ENCODE measurements at regions not wholly inside any gene's neighbourhood (a gene's known extent, or its start where the extent isn't known, plus 50 kb on each side); places are given as distances from the start of the nearest gene placed in this dataset.

DNA sequence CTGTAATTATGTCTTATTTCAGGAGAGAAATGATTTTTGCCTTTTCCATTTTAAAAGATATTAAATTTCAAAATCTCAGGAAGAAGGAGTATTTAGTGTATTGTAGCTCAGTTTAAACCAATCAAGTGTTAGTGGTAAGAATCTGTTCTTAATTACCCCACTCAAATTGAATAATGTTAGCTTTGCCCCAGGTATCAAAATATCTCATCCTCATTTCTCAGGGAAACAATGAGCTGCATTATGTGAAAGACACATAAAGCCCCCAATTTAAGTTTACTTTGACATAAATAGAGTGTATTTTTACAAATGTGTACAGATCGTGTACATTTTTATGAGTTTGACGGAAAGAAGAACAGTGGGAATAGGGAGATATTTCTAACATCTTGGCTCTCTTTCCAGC lies 317.4 kb upstream of the RARB start:
- H3K4me3 ChIP-seq (ENCODE audit: low read depth, low read length) = no peak overlapping the region
- TF ChIP-seq, protein P1, sequence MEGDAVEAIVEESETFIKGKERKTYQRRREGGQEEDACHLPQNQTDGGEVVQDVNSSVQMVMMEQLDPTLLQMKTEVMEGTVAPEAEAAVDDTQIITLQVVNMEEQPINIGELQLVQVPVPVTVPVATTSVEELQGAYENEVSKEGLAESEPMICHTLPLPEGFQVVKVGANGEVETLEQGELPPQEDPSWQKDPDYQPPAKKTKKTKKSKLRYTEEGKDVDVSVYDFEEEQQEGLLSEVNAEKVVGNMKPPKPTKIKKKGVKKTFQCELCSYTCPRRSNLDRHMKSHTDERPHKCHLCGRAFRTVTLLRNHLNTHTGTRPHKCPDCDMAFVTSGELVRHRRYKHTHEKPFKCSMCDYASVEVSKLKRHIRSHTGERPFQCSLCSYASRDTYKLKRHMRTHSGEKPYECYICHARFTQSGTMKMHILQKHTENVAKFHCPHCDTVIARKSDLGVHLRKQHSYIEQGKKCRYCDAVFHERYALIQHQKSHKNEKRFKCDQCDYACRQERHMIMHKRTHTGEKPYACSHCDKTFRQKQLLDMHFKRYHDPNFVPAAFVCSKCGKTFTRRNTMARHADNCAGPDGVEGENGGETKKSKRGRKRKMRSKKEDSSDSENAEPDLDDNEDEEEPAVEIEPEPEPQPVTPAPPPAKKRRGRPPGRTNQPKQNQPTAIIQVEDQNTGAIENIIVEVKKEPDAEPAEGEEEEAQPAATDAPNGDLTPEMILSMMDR (conservative IDR thresholded peaks at IDR 0.05; ENCODE audit: low read depth, low read length) = no peak
- DNase-seq (ENCODE audit: low read depth) = no peak

DNA sequence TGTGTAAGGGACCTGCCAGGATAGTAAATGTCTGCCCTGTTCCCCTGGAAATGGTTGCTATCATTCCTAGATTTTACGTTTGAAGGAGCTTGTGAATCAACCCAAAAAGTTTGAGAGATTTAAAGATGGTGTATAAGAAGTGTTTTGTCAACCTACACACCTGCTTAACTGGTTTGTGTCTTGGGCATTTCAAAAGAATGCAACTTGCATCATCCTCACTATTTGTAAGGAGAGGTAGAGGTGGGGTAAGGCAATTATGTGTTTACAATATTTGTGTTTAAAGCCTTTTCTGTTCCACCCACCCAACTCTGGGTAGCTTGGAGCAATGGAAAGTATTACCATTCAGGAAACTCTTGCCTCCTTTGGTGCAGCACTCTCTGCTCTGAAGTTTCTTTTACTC lies 314.2 kb upstream of the RARB start:
- no peak for DNase-seq (ENCODE audit: low read depth)
- TF ChIP-seq, protein P1 (conservative IDR thresholded peaks at IDR 0.05; ENCODE audit: low read depth, low read length) = no peak
- no peak overlapping the region for H3K4me3 ChIP-seq (ENCODE audit: low read depth, low read length)

DNA sequence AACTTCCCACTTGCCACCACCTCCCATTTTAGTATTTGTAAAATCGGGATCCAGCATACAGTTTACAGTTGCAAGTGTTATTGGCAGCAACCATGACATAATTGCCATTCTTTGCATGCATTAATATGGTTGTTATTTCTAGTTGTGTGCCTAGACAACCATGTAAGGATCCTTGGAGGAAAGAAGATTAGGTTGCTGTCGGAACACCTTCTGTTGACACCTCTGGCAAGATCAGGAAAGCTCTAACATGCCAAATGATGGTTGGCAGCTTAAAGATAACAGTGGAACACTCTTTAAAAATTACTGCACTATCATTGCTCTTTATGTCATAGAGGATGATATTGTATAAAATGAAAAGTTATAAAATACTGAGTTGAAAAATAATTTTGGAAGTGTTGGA lies 313.5 kb upstream of the RARB start:
- TF ChIP-seq, protein P1 (conservative IDR thresholded peaks at IDR 0.05; ENCODE audit: low read depth, low read length) = no peak
- DNase-seq (ENCODE audit: low read depth) = no peak
- no peak overlapping the region for H3K4me3 ChIP-seq (ENCODE audit: low read depth, low read length)

DNA sequence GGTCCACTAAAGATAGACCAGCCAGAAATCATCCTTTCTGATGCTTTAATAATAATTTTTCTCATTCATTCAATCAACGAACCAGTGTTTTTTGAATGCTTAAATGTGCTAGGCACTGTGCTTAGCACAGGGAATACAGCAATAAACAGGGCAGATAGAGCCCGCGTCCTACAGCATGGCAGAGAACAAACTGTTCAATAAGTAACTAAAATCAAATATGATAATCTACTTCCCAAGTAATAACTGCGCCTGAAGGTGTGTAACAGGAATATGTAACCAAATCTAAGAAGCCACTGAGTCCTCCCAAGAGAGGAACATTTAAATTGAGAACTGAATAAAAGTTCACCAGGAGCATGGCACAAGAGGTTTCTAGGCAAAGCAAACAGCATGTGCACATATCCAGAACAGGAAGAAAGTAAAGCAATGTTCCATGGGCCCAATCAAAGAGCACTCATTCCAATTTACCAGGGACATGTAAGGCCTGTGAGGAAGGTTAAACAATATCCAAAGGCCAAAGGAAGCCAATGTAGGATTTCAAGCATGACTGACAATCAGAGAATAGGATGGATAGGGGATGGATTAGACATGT lies 311.0 kb upstream of the RARB start:
- TF ChIP-seq, protein P1 (conservative IDR thresholded peaks at IDR 0.05; ENCODE audit: low read depth, low read length) = no peak
- no peak for DNase-seq (ENCODE audit: low read depth)
- H3K4me3 ChIP-seq (ENCODE audit: low read depth, low read length) = no peak overlapping the region

DNA sequence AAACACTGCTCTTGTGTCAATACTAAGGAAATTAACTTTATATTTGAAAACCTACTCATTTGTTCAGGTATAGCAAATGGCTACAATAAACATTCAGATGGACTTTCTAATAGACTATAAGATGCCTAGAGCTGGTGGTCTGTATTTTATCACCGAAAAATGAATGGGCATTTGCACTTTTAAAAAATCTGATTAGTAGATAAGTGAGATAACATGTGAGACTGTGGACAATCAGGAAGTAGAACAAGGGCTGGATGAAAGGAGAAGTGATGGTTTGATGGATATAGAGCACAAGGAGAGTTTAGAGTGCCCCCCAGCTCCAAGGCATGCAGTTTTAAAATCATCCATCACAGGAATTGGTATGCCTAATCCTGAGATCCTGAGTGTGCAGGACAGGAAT lies 308.4 kb upstream of the RARB start:
- TF ChIP-seq, protein P1 (conservative IDR thresholded peaks at IDR 0.05; ENCODE audit: low read depth, low read length) = no peak

DNA sequence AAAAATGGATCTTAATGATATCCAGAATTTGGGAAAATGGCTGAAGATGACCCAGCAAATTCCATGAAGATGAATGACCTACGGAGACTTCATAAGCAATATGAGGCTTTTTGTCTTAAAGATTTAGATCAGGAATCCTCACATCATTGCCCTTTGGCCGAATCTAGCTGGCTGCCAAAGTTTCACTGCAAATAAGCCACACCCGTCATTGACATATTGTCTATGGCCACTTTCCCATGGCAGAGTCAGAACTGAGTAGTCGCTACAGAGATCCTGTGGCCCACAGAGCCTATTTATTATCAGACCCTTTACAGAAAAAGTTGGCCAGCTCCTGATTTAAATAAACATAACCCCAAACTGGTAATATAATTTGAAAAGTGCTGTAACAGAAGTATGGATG lies 307.4 kb upstream of the RARB start:
- TF ChIP-seq, protein P1 (conservative IDR thresholded peaks at IDR 0.05; ENCODE audit: low read depth, low read length) = no peak
- no peak overlapping the region for H3K4me3 ChIP-seq (ENCODE audit: low read depth, low read length)
- DNase-seq (ENCODE audit: low read depth) = no peak

More for the DNA sequence above, 308.4 kb upstream of the RARB start:
- no peak overlapping the region for H3K4me3 ChIP-seq (ENCODE audit: low read depth, low read length)
- DNase-seq (ENCODE audit: low read depth) = no peak

DNA sequence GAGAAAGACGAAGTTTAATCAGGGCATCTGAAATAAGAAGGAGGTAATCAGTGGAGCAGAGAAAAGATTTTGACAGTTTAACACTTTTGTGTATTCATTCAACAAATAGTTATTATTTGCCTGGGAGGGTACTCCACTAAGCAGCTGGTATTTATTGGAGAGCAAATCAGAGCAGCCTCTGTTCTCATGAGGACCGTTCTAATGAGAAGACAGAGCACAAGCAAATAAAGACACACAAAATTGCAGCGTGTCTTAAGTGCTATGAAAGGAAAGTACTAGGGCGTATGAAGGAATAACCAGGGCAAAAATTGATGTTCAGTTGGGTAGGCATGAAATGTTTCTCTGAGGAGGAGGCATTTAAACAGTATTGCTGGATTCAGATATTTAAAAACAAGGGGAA lies 302.9 kb upstream of the RARB start:
- DNase-seq (ENCODE audit: low read depth) = no peak

More for the DNA sequence above, 302.9 kb upstream of the RARB start:
- TF ChIP-seq, protein P1 (conservative IDR thresholded peaks at IDR 0.05; ENCODE audit: low read depth, low read length) = no peak
- no peak overlapping the region for H3K4me3 ChIP-seq (ENCODE audit: low read depth, low read length)

All from epithelial cell of proximal tubule (primary cell).